B cell (primary cell): ENCODE measurements at regions not wholly inside any gene's neighbourhood (a gene's known extent, or its start where the extent isn't known, plus 50 kb on each side); places are given as distances from the start of the nearest gene placed in this dataset.

Experiments
- ATAC-seq: fragments of 200-7000 bp; cut with Tn5 transposase; one replicate; pipeline ENCODE4 v1.10.0; 2021; ENCODE audit warnings: low read depth, mild to moderate bottlenecking, moderate number of reproducible peaks, moderate library complexity
- CTCF ChIA-PET: fragments of 350-600 bp; sonication (Branson Sonifier 250); formaldehyde crosslinking; loops from one replicate; lab custom pipeline; 2021; ENCODE audit warnings: antibody characterized with exemption, inconsistent platforms; lab: Charles Lee
- POLR2A ChIA-PET: fragments of 350-600 bp; sonication (Branson Sonifier 250); formaldehyde crosslinking; loops from one replicate; lab custom pipeline; 2021; ENCODE audit warnings: antibody characterized with exemption; lab: Charles Lee
- DNase-seq: peaks from one replicate; pipeline ENCODE4 v3.0.0; 2013
- H2AFZ ChIP-seq: 2 replicates; pipeline ENCODE4 v1.6.1; 2012; ENCODE audit warnings: mild to moderate bottlenecking, low read depth, low read length; ENCODE audit not compliant: insufficient read depth, poor library complexity, severe bottlenecking
- H3K27ac ChIP-seq, 2 donors: 1 replicate in 1 of 2; 2 replicates in 1 of 2; pipeline ENCODE4 v1.5.1; 2012 to 2013; ENCODE audit warnings: low read length in 2 of 2, mild to moderate bottlenecking in 2 of 2, moderate library complexity in 1 of 2
- H3K27me3 ChIP-seq, 4 experiments: fragments of 200-600 bp in 1 of 4; sonication (generic) in 1 of 4; replicated peaks in 1 of 4; 1 replicate in 2 of 4; 2 replicates in 2 of 4; pipeline versions ENCODE4 v1.6.1 to v1.7.0; 2013 to 2016; ENCODE audit warnings: low read length in 3 of 4, mild to moderate bottlenecking in 2 of 4, mixed read lengths in 1 of 4, moderate library complexity in 1 of 4; ENCODE audit not compliant: insufficient read depth in 4 of 4, control insufficient read depth in 3 of 4; ENCODE audit errors: control extremely low read depth in 1 of 4
- H3K36me3 ChIP-seq, 2 experiments: replicated peaks in 1 of 2; 1 replicate in 1 of 2; 2 replicates in 1 of 2; pipeline versions ENCODE4 v1.6.1 to v1.7.1; 2013; ENCODE audit warnings: low read length in 1 of 2; ENCODE audit not compliant: insufficient read depth in 2 of 2, control insufficient read depth in 1 of 2; ENCODE audit errors: control extremely low read depth in 1 of 2, extremely low read depth in 1 of 2
- H3K4me1 ChIP-seq, 2 donors: fragments of 200-600 bp in 1 of 2; sonication (generic) in 1 of 2; 1 replicate in 1 of 2; 2 replicates in 1 of 2; pipeline versions ENCODE4 v1.5.1 to v1.6.1; 2013 to 2017; ENCODE audit warnings: low read length in 2 of 2; ENCODE audit not compliant: control insufficient read depth in 2 of 2, insufficient read depth in 2 of 2
- H3K4me2 ChIP-seq: replicated peaks from 2 replicates; pipeline ENCODE3; 2012; ENCODE audit warnings: mild to moderate bottlenecking, low read depth, low read length; ENCODE audit not compliant: poor library complexity, severe bottlenecking
- H3K4me3 ChIP-seq, 5 experiments: fragments of 200-600 bp in 1 of 5; sonication (generic) in 1 of 5; 1 replicate in 3 of 5; 2 replicates in 2 of 5; pipeline versions ENCODE4 v1.5.1 to v1.7.0; 2011 to 2016; ENCODE audit warnings: low read length in 4 of 5, mild to moderate bottlenecking in 4 of 5, low read depth in 2 of 5, control low read depth in 1 of 5, moderate library complexity in 1 of 5; ENCODE audit not compliant: insufficient read depth in 1 of 5; ENCODE audit errors: control extremely low read depth in 1 of 5, extremely low read depth in 1 of 5
- H3K79me2 ChIP-seq: fragments of 200-600 bp; sonication (generic); one replicate; pipeline ENCODE4 v1.6.0; 2016; ENCODE audit warnings: low read length; ENCODE audit not compliant: control insufficient read depth, insufficient read depth
- H3K9ac ChIP-seq: fragments of 200-600 bp; sonication (generic); 2 replicates; pipeline ENCODE4 v1.6.1; 2017; ENCODE audit warnings: mild to moderate bottlenecking, low read length, moderate library complexity
- H3K9me3 ChIP-seq, 3 donors: one replicate each; pipeline versions ENCODE4 v1.6.1 to v1.7.1; 2013; ENCODE audit warnings: low read length in 2 of 3; ENCODE audit not compliant: control insufficient read depth in 2 of 3, insufficient read depth in 1 of 3; ENCODE audit errors: control extremely low read depth in 1 of 3
- H4K20me1 ChIP-seq: 2 replicates; pipeline ENCODE4 v1.6.0; 2012; ENCODE audit warnings: mild to moderate bottlenecking, low read length; ENCODE audit not compliant: insufficient read depth, control insufficient read depth, poor library complexity, severe bottlenecking
- H3K27ac Mint-ChIP-seq: one replicate; pipeline ENCODE4 v1.8.0; 2021; ENCODE audit warnings: mixed read lengths
- H3K27me3 Mint-ChIP-seq: one replicate; pipeline ENCODE4 v1.8.0; 2021; ENCODE audit warnings: mixed read lengths
- H3K4me1 Mint-ChIP-seq: one replicate; pipeline ENCODE4 v1.8.0; 2021; ENCODE audit warnings: mixed read lengths
- H3K4me3 Mint-ChIP-seq: one replicate; pipeline ENCODE4 v1.8.0; 2021; ENCODE audit warnings: mixed read lengths
- H3K9me3 Mint-ChIP-seq: one replicate; pipeline ENCODE4 v1.8.0; 2022; ENCODE audit warnings: mixed read lengths; ENCODE audit not compliant: insufficient read depth
- CTCF ChIP-seq: fragments of 200-600 bp; IDR thresholded peaks from one replicate; pipeline ENCODE4 v1.8.0; 2022; ENCODE audit warnings: antibody characterized with exemption, mild to moderate bottlenecking
- EZH2 ChIP-seq: IDR thresholded peaks from 2 replicates; pipeline ENCODE4 v1.6.1; 2012; ENCODE audit warnings: borderline replicate concordance, low read depth, mild to moderate bottlenecking, moderate library complexity, low read length; ENCODE audit not compliant: insufficient read depth, poor library complexity, severe bottlenecking
- WGBS: methylation state at CpG from one replicate; pipeline ENCODE4 v1.1.5; 2013; ENCODE audit warnings: missing lambda C conversion rate; ENCODE audit not compliant: insufficient coverage; 5-methylcytosine and 5-hydroxymethylcytosine counted together
- intact Hi-C: fragments of 100-400 bp; cut with micrococcal nuclease; formaldehyde crosslinking; loops from one replicate; pipeline ENCODE4 v1.10.0; 2022

- intact Hi-C loops: no loop called here
These were observed 133.8 kb upstream of the DAB2 start for GRCh38 chr5:39558541-39558940.

GRCh38 chr5:39555788-39556187 lies 131.0 kb upstream of the DAB2 start:
- DNase-seq (no peak), ATAC-seq (no peak)
- POLR2A ChIA-PET: no interaction called here
- H3K27me3 ChIP-seq: peaks cover 0 to 5% (median 0%) of the 10 kb centered on the region in 4 experiments
- H3K79me2 ChIP-seq: no peaks in the 10 kb centered on the region
- no peak overlapping the region for H3K4me2 ChIP-seq
- no peaks in the 10 kb centered on the region for H3K4me1 ChIP-seq
- intact Hi-C loops: no loop called here
- no peaks in the 10 kb centered on the region for H4K20me1 ChIP-seq
- Mint-ChIP-seq H3K9me3 (no peaks in the 10 kb centered on the region), H3K27ac (no peak overlapping the region), H3K4me1 (no peaks in the 10 kb centered on the region), H3K27me3 (peaks cover 16% of the 10 kb centered on the region), H3K4me3 (no peak overlapping the region)
- no peaks in the 10 kb centered on the region for H3K9me3 ChIP-seq
- 71% methylated on average over 4 of the region's 4 CpGs for WGBS
- CTCF ChIA-PET: interaction anchor here (1.1 kb wide), 1 partner anchor 8 kb away, joined by 4 read pairs; no protein-coding TSS in a partner anchor
- no peak overlapping the region for H3K27ac ChIP-seq
- H3K36me3 ChIP-seq: no peaks in the 10 kb centered on the region
- H2AFZ ChIP-seq: no peak overlapping the region
- TF ChIP-seq EZH2: no peak
- no peak for TF ChIP-seq CTCF
- no peak overlapping the region for H3K9ac ChIP-seq
- H3K4me3 ChIP-seq: no peak overlapping the region

More at GRCh38 chr5:39558541-39558940, 133.8 kb upstream of the DAB2 start:
- Mint-ChIP-seq H3K4me3 (no peak overlapping the region), H3K9me3 (no peaks in the 10 kb centered on the region), H3K27me3 (peaks cover 9% of the 10 kb centered on the region), H3K27ac (no peak overlapping the region), H3K4me1 (no peaks in the 10 kb centered on the region)
- no peak for ATAC-seq
- H4K20me1 ChIP-seq: no peaks in the 10 kb centered on the region
- CTCF ChIA-PET: no interaction called here
- POLR2A ChIA-PET: no interaction called here
- H3K79me2 ChIP-seq: no peaks in the 10 kb centered on the region
- H3K4me3 ChIP-seq: no peak overlapping the region
- peaks cover 0 to 5% (median 2%) of the 10 kb centered on the region in 4 experiments for H3K27me3 ChIP-seq
- DNase-seq: no peak
- H3K9me3 ChIP-seq: no peaks in the 10 kb centered on the region
- no peaks in the 10 kb centered on the region for H3K4me1 ChIP-seq
- TF ChIP-seq EZH2 (no peak), CTCF (no peak)
- WGBS: 89% methylated on average over 1 of the region's 3 CpGs
- H3K36me3 ChIP-seq: no peaks in the 10 kb centered on the region
- no peak overlapping the region for H2AFZ ChIP-seq
- no peak overlapping the region for H3K9ac ChIP-seq
- no peak overlapping the region for H3K27ac ChIP-seq
- no peak overlapping the region for H3K4me2 ChIP-seq
